Esophagus muscularis mucosa (tissue), 4 donors: ENCODE measurements at regions not wholly inside any gene's neighbourhood (a gene's known extent, or its start where the extent isn't known, plus 50 kb on each side); places are given as distances from the start of the nearest gene placed in this dataset.
"Not testable (repeated sequence)": the region's sequence is repeated elsewhere in the genome, so short reads cannot be mapped to it uniquely, and the experiment has no call there.

ENCODE experiments used
- DNase-seq: peaks from one replicate; pipeline ENCODE4 v3.0.0-alpha.2; 2017; ENCODE audit errors: extremely low spot score
- H3K27ac ChIP-seq, 4 donors: fragments of 200-600 bp; sonication (generic); replicated peaks in 1 of 4; 1 replicate in 3 of 4; 2 replicates in 1 of 4; pipeline ENCODE4 v1.5.1; 2016 to 2019; ENCODE audit warnings: mild to moderate bottlenecking in 1 of 4
- H3K27me3 ChIP-seq, 4 donors: fragments of 200-600 bp; sonication (generic); one replicate each; pipeline versions ENCODE4 v1.5.1 to v1.6.0; 2016 to 2019
- H3K36me3 ChIP-seq, 4 donors: fragments of 200-600 bp; sonication (generic); one replicate each; pipeline ENCODE4 v1.5.1; 2016 to 2019
- H3K4me1 ChIP-seq, 4 donors: fragments of 200-600 bp; sonication (generic); one replicate each; pipeline ENCODE4 v1.5.1; 2016 to 2019
- H3K4me3 ChIP-seq, 4 donors: fragments of 200-600 bp; sonication (generic); 1 replicate in 2 of 4; 2 replicates in 2 of 4; pipeline ENCODE4 v1.5.1; 2016 to 2019; ENCODE audit warnings: mild to moderate bottlenecking in 4 of 4, moderate library complexity in 1 of 4
- H3K9me3 ChIP-seq, 4 donors: fragments of 200-600 bp; sonication (generic); 1 replicate in 3 of 4; 2 replicates in 1 of 4; pipeline ENCODE4 v1.5.1; 2016 to 2019
- CTCF ChIP-seq, 3 experiments: fragments of 200-600 bp in 2 of 3; fragments of 450-650 bp in 1 of 3; sonication (generic) in 2 of 3; IDR thresholded peaks; one replicate each; pipeline ENCODE4 v1.5.1; 2017 to 2019; ENCODE audit warnings: antibody characterized with exemption in 3 of 3, mild to moderate bottlenecking in 2 of 3, moderate library complexity in 1 of 3
- EP300 ChIP-seq: sonication (generic); formaldehyde crosslinking; IDR thresholded peaks from one replicate; pipeline ENCODE4 v1.6.1; 2017; ENCODE audit warnings: antibody characterized with exemption
- POLR2A ChIP-seq: fragments of 450-650 bp; IDR thresholded peaks from one replicate; pipeline ENCODE4 v1.6.1; 2017; ENCODE audit warnings: antibody characterized with exemption, moderate library complexity, mild to moderate bottlenecking, low read depth
- POLR2AphosphoS5 ChIP-seq, 2 donors: sonication (generic); formaldehyde crosslinking; IDR thresholded peaks; one replicate each; pipeline ENCODE4 v1.6.1; 2017; ENCODE audit warnings: antibody characterized with exemption in 2 of 2
- WGBS: methylation state at CpG from one replicate; pipeline ENCODE4 v1.1.5; 2018; 5-methylcytosine and 5-hydroxymethylcytosine counted together
- intact Hi-C: fragments of 100-400 bp; cut with DNase I; formaldehyde crosslinking; loops from one replicate; pipeline ENCODE4 v1.15.1; 2023

GRCh38 chr5:174559566-174560090 lies 164.8 kb upstream of the MSX2 start:
- Histone ChIP-seq H3K27ac (no peak overlapping the region), H3K36me3 (no peaks in the 10 kb centered on the region), H3K4me3 (no peak overlapping the region), H3K4me1 (no peaks in the 10 kb centered on the region), H3K27me3 (peaks cover 0 to 21% (median 0%) of the 10 kb centered on the region in 4 donors), H3K9me3 (no peaks in the 10 kb centered on the region)
- intact Hi-C loops, result no loop called here
- no peak for DNase-seq
- 87% methylated on average over 5 of the region's 5 CpGs for WGBS
- TF ChIP-seq POLR2A (no peak), CTCF (IDR thresholded peaks at IDR 0.05) (no peak)

GRCh38 chr5:174560861-174561260 lies 163.5 kb upstream of the MSX2 start:
- intact Hi-C loops, result no loop called here
- Histone ChIP-seq H3K9me3 (no peaks in the 10 kb centered on the region), H3K27me3 (peaks cover 0 to 18% (median 0%) of the 10 kb centered on the region in 4 donors), H3K4me3 (no peak overlapping the region), H3K4me1 (no peaks in the 10 kb centered on the region), H3K36me3 (no peaks in the 10 kb centered on the region), H3K27ac (no peak overlapping the region)
- TF ChIP-seq EP300, result no peak
- TF ChIP-seq CTCF (IDR thresholded peaks at IDR 0.05), result no peak
- TF ChIP-seq POLR2A, result no peak
- TF ChIP-seq POLR2AphosphoS5 (IDR thresholded peaks at IDR 0.05), result no peak
- DNase-seq, result no peak
- WGBS, result 77% methylated on average over 3 of the region's 3 CpGs

GRCh38 chr5:174563040-174563439 lies 161.3 kb upstream of the MSX2 start:
- H3K27me3 ChIP-seq, result peaks cover 0 to 18% (median 0%) of the 10 kb centered on the region in 4 donors
- H3K36me3 ChIP-seq, H3K4me3 ChIP-seq, DNase-seq, intact Hi-C loops, H3K9me3 ChIP-seq, H3K4me1 ChIP-seq, H3K27ac ChIP-seq: not testable (repeated sequence)
- 80% methylated on average over 6 of the region's 6 CpGs for WGBS

- intact Hi-C loops, result no loop called here
- 47% methylated on average over 9 of the region's 9 CpGs for WGBS
- peaks cover 0 to 18% (median 0%) of the 10 kb centered on the region in 4 donors for H3K27me3 ChIP-seq
- H3K4me1 ChIP-seq, result no peaks in the 10 kb centered on the region
- H3K27ac ChIP-seq, result no peak overlapping the region
- H3K4me3 ChIP-seq, result no peak overlapping the region
- TF ChIP-seq POLR2A (no peak), EP300 (no peak), POLR2AphosphoS5 (IDR thresholded peaks at IDR 0.05) (no peak), CTCF (IDR thresholded peaks at IDR 0.05) (no peak)
- H3K9me3 ChIP-seq, result no peaks in the 10 kb centered on the region
- DNase-seq, result no peak
- H3K36me3 ChIP-seq, result no peaks in the 10 kb centered on the region
Observed at GRCh38 chr5:174563899-174564298, 160.5 kb upstream of the MSX2 start.

- Histone ChIP-seq H3K27ac (no peak overlapping the region), H3K27me3 (peaks cover 0 to 3% (median 0%) of the 10 kb centered on the region in 4 donors), H3K4me3 (no peak overlapping the region), H3K9me3 (no peaks in the 10 kb centered on the region), H3K4me1 (peaks cover 0 to 15% (median 9%) of the 10 kb centered on the region in 4 donors), H3K36me3 (no peaks in the 10 kb centered on the region)
- intact Hi-C loops, result no loop called here
- DNase-seq, result no peak
- TF ChIP-seq EP300 (no peak), POLR2A (no peak), CTCF (IDR thresholded peaks at IDR 0.05) (no peak), POLR2AphosphoS5 (IDR thresholded peaks at IDR 0.05) (no peak)
- WGBS, result 90% methylated on average over 7 of the region's 7 CpGs
Observed at GRCh38 chr5:174567506-174568141, 156.8 kb upstream of the MSX2 start.
